ENCODE measurements at regions not wholly inside any gene's neighbourhood (a gene's known extent, or its start where the extent isn't known, plus 50 kb on each side); places are given as distances from the start of the nearest gene placed in this dataset.

DNA sequence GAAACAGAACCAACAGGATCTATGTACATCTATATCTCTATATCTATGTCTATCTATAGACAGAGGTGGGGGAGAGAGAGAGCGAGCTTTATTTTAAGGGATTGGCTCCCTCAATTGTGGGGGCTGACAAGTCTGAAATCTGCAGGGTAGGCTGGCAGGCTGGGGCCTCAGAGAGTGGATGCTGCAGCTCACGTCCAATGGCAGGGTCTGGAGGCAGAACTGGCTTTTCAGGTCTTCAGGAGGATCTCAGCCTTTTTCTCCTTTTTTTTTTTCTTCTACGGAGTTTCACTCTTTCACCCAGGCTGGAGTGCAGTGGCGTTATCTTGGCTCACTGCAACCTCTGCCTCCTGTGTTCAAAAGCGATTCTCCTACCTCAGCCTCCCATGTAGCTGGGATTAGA lies 77.2 kb downstream of the ARL4C start:
- DNase-seq, result no peak
- Histone ChIP-seq H3K4me1 (ENCODE audit: control insufficient read depth in 1 of 2, insufficient read depth in 2 of 2, low read length in 2 of 2) (peaks cover 38 to 51% of the 10 kb centered on the region in 2 donors), H3K27me3 (ENCODE audit: control insufficient read depth in 2 of 2, insufficient read depth in 2 of 2, low read length in 2 of 2) (no peaks in the 10 kb centered on the region), H3K9me3 (replicated peaks in 1 of 2; ENCODE audit: control insufficient read depth in 1 of 2, insufficient read depth in 1 of 2, low read length in 2 of 2) (peaks cover 0 to 4% of the 10 kb centered on the region in 2 donors), H3K9ac (ENCODE audit: insufficient read depth, low read length, poor library complexity, severe bottlenecking) (no peak overlapping the region), H4K20me1 (ENCODE audit: insufficient read depth, low read length) (no peaks in the 10 kb centered on the region), H3K36me3 (replicated peaks in 1 of 2; ENCODE audit: control insufficient read depth in 1 of 2, insufficient read depth in 2 of 2, low read length in 2 of 2) (no peaks in the 10 kb centered on the region), H2AFZ (ENCODE audit: insufficient read depth, low read depth, low read length, poor library complexity, severe bottlenecking) (no peak overlapping the region), H3K4me3 (replicated peaks in 1 of 3; ENCODE audit: low read depth in 2 of 3, low read length in 3 of 3) (no peak overlapping the region), H3K27ac (ENCODE audit: low read depth in 1 of 2, low read length in 2 of 2) (no peak overlapping the region), H3K4me2 (replicated peaks; ENCODE audit: extremely low read depth, low read length, poor library complexity, severe bottlenecking) (no peak overlapping the region), H3K79me2 (ENCODE audit: insufficient read depth, low read length) (no peaks in the 10 kb centered on the region)
- Mint-ChIP-seq H3K27me3 (ENCODE audit: low read depth in 3 of 3) (peaks cover under 1 to 7% (median 1%) of the 10 kb centered on the region in 3 donors), H3K4me3 (no peak overlapping the region), H3K4me1 (peaks cover 43% of the 10 kb centered on the region), H3K27ac (no peak overlapping the region), H3K36me3 (no peaks in the 10 kb centered on the region), H3K9me3 (peaks cover 6 to 12% (median 9%) of the 10 kb centered on the region in 7 donors)
- intact Hi-C loops (cut with micrococcal nuclease), result loop anchor here in 1 of 2 donors (5.0 to 10.0 kb wide), 2 partner anchors 75 to 127 kb away; partner anchors contain the start of gene ARL4C
- 80% methylated on average over 1 of the region's 5 CpGs for WGBS (ENCODE audit: insufficient coverage)
- TF ChIP-seq, protein P1, sequence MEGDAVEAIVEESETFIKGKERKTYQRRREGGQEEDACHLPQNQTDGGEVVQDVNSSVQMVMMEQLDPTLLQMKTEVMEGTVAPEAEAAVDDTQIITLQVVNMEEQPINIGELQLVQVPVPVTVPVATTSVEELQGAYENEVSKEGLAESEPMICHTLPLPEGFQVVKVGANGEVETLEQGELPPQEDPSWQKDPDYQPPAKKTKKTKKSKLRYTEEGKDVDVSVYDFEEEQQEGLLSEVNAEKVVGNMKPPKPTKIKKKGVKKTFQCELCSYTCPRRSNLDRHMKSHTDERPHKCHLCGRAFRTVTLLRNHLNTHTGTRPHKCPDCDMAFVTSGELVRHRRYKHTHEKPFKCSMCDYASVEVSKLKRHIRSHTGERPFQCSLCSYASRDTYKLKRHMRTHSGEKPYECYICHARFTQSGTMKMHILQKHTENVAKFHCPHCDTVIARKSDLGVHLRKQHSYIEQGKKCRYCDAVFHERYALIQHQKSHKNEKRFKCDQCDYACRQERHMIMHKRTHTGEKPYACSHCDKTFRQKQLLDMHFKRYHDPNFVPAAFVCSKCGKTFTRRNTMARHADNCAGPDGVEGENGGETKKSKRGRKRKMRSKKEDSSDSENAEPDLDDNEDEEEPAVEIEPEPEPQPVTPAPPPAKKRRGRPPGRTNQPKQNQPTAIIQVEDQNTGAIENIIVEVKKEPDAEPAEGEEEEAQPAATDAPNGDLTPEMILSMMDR (IDR thresholded peaks at IDR 0.05), result no peak

GRCh38 chr2:234415706-234416105 lies 81.2 kb downstream of the ARL4C start:
- intact Hi-C loops (cut with micrococcal nuclease), result no loop called here
- peaks cover 0 to 7% (median 0%) of the 10 kb centered on the region in 3 donors for H3K27me3 Mint-ChIP-seq (ENCODE audit: low read depth in 3 of 3)
- DNase-seq, result no peak
- no peak overlapping the region for H3K9ac ChIP-seq (ENCODE audit: insufficient read depth, low read length, poor library complexity, severe bottlenecking)
- WGBS (ENCODE audit: insufficient coverage), result 92% methylated on average over 4 of the region's 4 CpGs
- peaks cover 0 to 4% of the 10 kb centered on the region in 2 donors for H3K9me3 ChIP-seq (replicated peaks in 1 of 2; ENCODE audit: control insufficient read depth in 1 of 2, insufficient read depth in 1 of 2, low read length in 2 of 2)
- peaks cover 18 to 23% of the 10 kb centered on the region in 2 donors for H3K4me1 ChIP-seq (ENCODE audit: control insufficient read depth in 1 of 2, insufficient read depth in 2 of 2, low read length in 2 of 2)
- H3K27ac Mint-ChIP-seq, result peak overlapping the region in 3 of 7 donors; percentile 4 to 25 (median 21)
- H3K4me3 Mint-ChIP-seq, result no peak overlapping the region
- no peaks in the 10 kb centered on the region for H3K27me3 ChIP-seq (ENCODE audit: control insufficient read depth in 2 of 2, insufficient read depth in 2 of 2, low read length in 2 of 2)
- H2AFZ ChIP-seq (ENCODE audit: insufficient read depth, low read depth, low read length, poor library complexity, severe bottlenecking), result no peak overlapping the region
- H3K4me3 ChIP-seq (replicated peaks in 1 of 3; ENCODE audit: low read depth in 2 of 3, low read length in 3 of 3), result no peak overlapping the region
- no peak overlapping the region for H3K4me2 ChIP-seq (replicated peaks; ENCODE audit: extremely low read depth, low read length, poor library complexity, severe bottlenecking)
- no peaks in the 10 kb centered on the region for H4K20me1 ChIP-seq (ENCODE audit: insufficient read depth, low read length)
- peaks cover 6 to 12% (median 8%) of the 10 kb centered on the region in 7 donors for H3K9me3 Mint-ChIP-seq
- no peaks in the 10 kb centered on the region for H3K36me3 ChIP-seq (replicated peaks in 1 of 2; ENCODE audit: control insufficient read depth in 1 of 2, insufficient read depth in 2 of 2, low read length in 2 of 2)
- no peaks in the 10 kb centered on the region for H3K36me3 Mint-ChIP-seq
- peaks cover 21% of the 10 kb centered on the region for H3K4me1 Mint-ChIP-seq
- TF ChIP-seq, protein P1 (IDR thresholded peaks at IDR 0.05), result no peak
- H3K27ac ChIP-seq (ENCODE audit: low read depth in 1 of 2, low read length in 2 of 2), result no peak overlapping the region
- no peaks in the 10 kb centered on the region for H3K79me2 ChIP-seq (ENCODE audit: insufficient read depth, low read length)
